H1 (cell line): ENCODE measurements at regions not wholly inside any gene's neighbourhood (a gene's known extent, or its start where the extent isn't known, plus 50 kb on each side); places are given as distances from the start of the nearest gene placed in this dataset.

ENCODE experiments used
- CTCF ChIA-PET: fragments of 300-600 bp; sonication (Branson Sonifier 250); formaldehyde crosslinking; loops from one replicate; lab custom pipeline; 2021; ENCODE audit not compliant: partially characterized antibody; lab: Charles Lee
- POLR2A ChIA-PET: fragments of 300-600 bp; sonication (Branson Sonifier 250); formaldehyde crosslinking; loops from one replicate; lab custom pipeline; 2021; ENCODE audit warnings: inconsistent platforms; ENCODE audit not compliant: partially characterized antibody; lab: Charles Lee
- DNase-seq, 2 experiments: peaks; one replicate each; pipeline versions ENCODE4 v3.0.0 to v3.0.0-alpha.2; 2010 to 2022; ENCODE audit warnings: low spot score in 2 of 2, low read depth in 1 of 2, mixed read lengths in 1 of 2
- FAIRE-seq: peaks from 2 replicates; lab custom pipeline; 2011; peaks lifted over from hg19 to GRCh38; lab: Jason Lieb, UNC
- H2AFZ ChIP-seq: 2 replicates; pipeline ENCODE4 v1.8.1; 2012; ENCODE audit warnings: low read length, inconsistent platforms
- H2AK5ac ChIP-seq: 2 replicates; pipeline ENCODE4 v1.6.1; 2013; ENCODE audit warnings: low read depth, low read length
- H2BK120ac ChIP-seq: replicated peaks from 2 replicates; pipeline ENCODE3; 2013; ENCODE audit warnings: low read depth, low read length, inconsistent platforms
- H2BK12ac ChIP-seq: 2 replicates; pipeline ENCODE4 v1.6.1; 2013; ENCODE audit warnings: low read depth, low read length
- H2BK15ac ChIP-seq: 2 replicates; pipeline ENCODE4 v1.6.1; 2013; ENCODE audit warnings: low read length
- H2BK20ac ChIP-seq: 2 replicates; pipeline ENCODE4 v1.6.1; 2013; ENCODE audit warnings: low read length
- H2BK5ac ChIP-seq: 2 replicates; pipeline ENCODE4 v1.6.1; 2013; ENCODE audit warnings: low read depth, low read length
- H3K14ac ChIP-seq: 2 replicates; pipeline ENCODE4 v1.6.1; 2013; ENCODE audit warnings: inconsistent platforms; ENCODE audit not compliant: insufficient read length
- H3K18ac ChIP-seq: 2 replicates; pipeline ENCODE4 v1.6.1; 2013; ENCODE audit warnings: low read length; ENCODE audit errors: extremely low read depth
- H3K23ac ChIP-seq: 2 replicates; pipeline ENCODE4 v1.6.1; 2013; ENCODE audit warnings: inconsistent platforms; ENCODE audit not compliant: insufficient read length
- H3K23me2 ChIP-seq: 2 replicates; pipeline ENCODE4 v1.6.1; 2013; ENCODE audit warnings: low read depth, low read length
- H3K27ac ChIP-seq: 2 replicates; pipeline ENCODE4 v1.6.1; 2011; ENCODE audit warnings: low read depth, low read length, inconsistent platforms
- H3K27me3 ChIP-seq, 4 experiments: replicated peaks in 1 of 4; 1 replicate in 1 of 4; 2 replicates in 3 of 4; pipeline versions ENCODE4 v1.6.1 to v1.8.1; 2011 to 2013; ENCODE audit warnings: low read length in 3 of 4, mild to moderate bottlenecking in 3 of 4, inconsistent platforms in 2 of 4, mixed read lengths in 2 of 4, moderate library complexity in 1 of 4; ENCODE audit not compliant: control insufficient read depth in 3 of 4, insufficient read depth in 3 of 4; ENCODE audit errors: extremely low read depth in 1 of 4
- H3K36me3 ChIP-seq, 4 experiments: 2 replicates each; pipeline versions ENCODE4 v1.6.1 to v1.8.1; 2011 to 2013; ENCODE audit warnings: mild to moderate bottlenecking in 4 of 4, low read length in 3 of 4, moderate library complexity in 2 of 4, control low read depth in 1 of 4, inconsistent platforms in 1 of 4; ENCODE audit not compliant: insufficient read depth in 4 of 4, control insufficient read depth in 2 of 4
- H3K4ac ChIP-seq: replicated peaks from 2 replicates; pipeline ENCODE3; 2013; ENCODE audit warnings: low read length, low read depth, mixed read lengths, inconsistent platforms; ENCODE audit not compliant: insufficient read length
- H3K4me1 ChIP-seq, 4 experiments: replicated peaks in 1 of 4; 1 replicate in 1 of 4; 2 replicates in 3 of 4; pipeline versions ENCODE4 v1.6.1 to v1.8.1; 2011 to 2013; ENCODE audit warnings: low read length in 3 of 4, inconsistent platforms in 2 of 4, mixed read lengths in 1 of 4; ENCODE audit not compliant: insufficient read depth in 4 of 4, control insufficient read depth in 3 of 4
- H3K4me2 ChIP-seq, 2 experiments: 2 replicates each; pipeline versions ENCODE4 v1.6.1 to v1.8.1; 2011 to 2013; ENCODE audit warnings: low read depth in 2 of 2, low read length in 2 of 2, control low read depth in 1 of 2, inconsistent platforms in 1 of 2, mild to moderate bottlenecking in 1 of 2; ENCODE audit not compliant: insufficient read depth in 1 of 2
- H3K4me3 ChIP-seq, 4 experiments: fragments of 200-600, 300-600 bp in 1 of 4; sonication (generic), shearing (Covaris generic), sonication (Bioruptor Twin) in 1 of 4; 2 replicates each; pipeline versions ENCODE4 v1.5.1 to v1.8.1; 2011 to 2016; ENCODE audit warnings: low read length in 4 of 4, low read depth in 3 of 4, control low read depth in 2 of 4, inconsistent platforms in 2 of 4, mild to moderate bottlenecking in 2 of 4, mixed read lengths in 1 of 4, moderate library complexity in 1 of 4; ENCODE audit not compliant: insufficient read depth in 2 of 4; ENCODE audit errors: extremely low read depth in 1 of 4
- H3K56ac ChIP-seq: replicated peaks from 2 replicates; pipeline ENCODE3; 2013; ENCODE audit warnings: low read depth, mild to moderate bottlenecking, mixed read lengths, low read length, inconsistent platforms; ENCODE audit not compliant: insufficient read length
- H3K79me1 ChIP-seq: 2 replicates; pipeline ENCODE4 v1.6.1; 2013; ENCODE audit warnings: low read depth, low read length, control low read depth
- H3K79me2 ChIP-seq, 2 experiments: 2 replicates each; pipeline versions ENCODE4 v1.6.1 to v1.8.1; 2012 to 2013; ENCODE audit warnings: low read length in 2 of 2, mild to moderate bottlenecking in 2 of 2, inconsistent platforms in 1 of 2; ENCODE audit not compliant: insufficient read depth in 2 of 2, control insufficient read depth in 1 of 2
- H3K9ac ChIP-seq, 4 experiments: replicated peaks in 1 of 4; 1 replicate in 1 of 4; 2 replicates in 3 of 4; pipeline versions ENCODE4 v1.6.1 to v1.8.1; 2011 to 2013; ENCODE audit warnings: low read depth in 3 of 4, low read length in 3 of 4, control low read depth in 2 of 4, mild to moderate bottlenecking in 2 of 4, moderate library complexity in 2 of 4, inconsistent platforms in 1 of 4; ENCODE audit errors: extremely low read depth in 1 of 4
- H3K9me3 ChIP-seq, 2 experiments: 2 replicates each; pipeline versions ENCODE4 v1.6.1 to v1.8.1; 2012 to 2013; ENCODE audit warnings: mild to moderate bottlenecking in 2 of 2, moderate library complexity in 2 of 2, control low read depth in 1 of 2, inconsistent platforms in 1 of 2, low read depth in 1 of 2, low read length in 1 of 2, mixed read lengths in 1 of 2; ENCODE audit not compliant: insufficient read depth in 2 of 2
- H4K20me1 ChIP-seq, 2 experiments: replicated peaks in 1 of 2; 2 replicates each; pipeline versions ENCODE3 to v1.8.1; 2011 to 2013; ENCODE audit warnings: inconsistent platforms in 2 of 2, low read length in 2 of 2, mild to moderate bottlenecking in 1 of 2; ENCODE audit not compliant: insufficient read depth in 2 of 2, control insufficient read depth in 1 of 2
- H4K5ac ChIP-seq: 2 replicates; pipeline ENCODE4 v1.6.1; 2013; ENCODE audit warnings: low read length, low read depth, mixed read lengths, inconsistent platforms; ENCODE audit not compliant: insufficient read length
- H4K8ac ChIP-seq: 2 replicates; pipeline ENCODE4 v1.8.0; 2013; ENCODE audit warnings: mild to moderate bottlenecking, moderate library complexity, low read length, inconsistent platforms; ENCODE audit not compliant: insufficient read depth; ENCODE audit errors: extremely low read depth
- H4K91ac ChIP-seq: replicated peaks from 2 replicates; pipeline ENCODE3; 2013; ENCODE audit warnings: low read length, mixed read lengths, inconsistent platforms; ENCODE audit not compliant: insufficient read length
- FOSL1 ChIP-seq: IDR thresholded peaks from 2 replicates; pipeline ENCODE4 v1.6.1; 2011; ENCODE audit warnings: mild to moderate bottlenecking, low read depth, low read length, moderate library complexity; ENCODE audit not compliant: insufficient read depth
- WGBS, 2 experiments: shearing (Covaris generic) in 1 of 2; methylation state at CpG; one replicate each; pipeline versions ENCODE4 v1.1.6 to v1.1.7; 2013 to 2015; ENCODE audit warnings: low lambda C conversion rate in 2 of 2, mixed read lengths in 2 of 2, inconsistent platforms in 1 of 2, low coverage in 1 of 2, missing lambda C conversion rate in 1 of 2; ENCODE audit not compliant: insufficient replicate concordance in 2 of 2, insufficient coverage in 1 of 2, insufficient read length in 1 of 2; ENCODE audit errors: extremely low coverage in 1 of 2, missing lambda C conversion rate in 1 of 2; 5-methylcytosine and 5-hydroxymethylcytosine counted together

DNA sequence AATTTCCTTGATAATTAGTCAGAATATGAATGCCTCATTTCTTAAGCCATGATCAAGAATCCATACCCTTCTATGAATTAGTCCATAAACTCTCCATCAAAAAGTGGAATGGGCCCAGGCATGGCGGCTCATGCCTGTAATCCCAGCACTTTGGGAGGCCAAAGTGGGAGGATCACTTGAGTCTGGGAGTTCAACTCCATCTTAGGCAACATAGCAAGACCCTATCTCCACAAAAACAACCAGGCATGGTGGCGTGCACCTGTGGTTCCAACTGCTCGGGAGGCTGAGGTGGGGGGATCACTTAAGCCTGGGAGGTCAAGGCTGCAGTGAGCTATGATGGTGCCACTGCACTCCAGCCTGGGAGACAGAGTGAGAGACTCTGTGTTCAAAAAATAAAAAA is 52.1 kb upstream of the SHANK2 start:
- Histone ChIP-seq H3K9me3 (no peaks in the 10 kb centered on the region; a peak in 1 of 4 replicates), H4K5ac (no peak overlapping the region), H3K36me3 (no peaks in the 10 kb centered on the region), H3K4ac (no peak overlapping the region), H2BK5ac (no peak overlapping the region), H3K4me3 (no peak overlapping the region), H2AK5ac (no peak overlapping the region), H2BK20ac (no peak overlapping the region), H3K4me2 (no peak overlapping the region), H2AFZ (no peak overlapping the region), H3K27me3 (no peaks in the 10 kb centered on the region), H4K8ac (no peak overlapping the region), H2BK12ac (no peak overlapping the region), H3K18ac (no peak overlapping the region), H3K9ac (no peak overlapping the region), H3K56ac (no peak overlapping the region), H3K23me2 (no peaks in the 10 kb centered on the region), H3K14ac (no peak overlapping the region), H3K79me1 (no peaks in the 10 kb centered on the region), H2BK120ac (no peak overlapping the region), H4K91ac (no peak overlapping the region), H3K27ac (no peak overlapping the region), H3K79me2 (no peaks in the 10 kb centered on the region), H3K23ac (no peak overlapping the region), H2BK15ac (no peak overlapping the region), H3K4me1 (no peaks in the 10 kb centered on the region), H4K20me1 (no peaks in the 10 kb centered on the region)
- TF ChIP-seq FOSL1 = no peak
- peak in 1 of 2 experiments; percentile 17 for DNase-seq
- ChIA-PET POLR2A (no interaction called here), CTCF (no interaction called here)
- FAIRE-seq = no peak
- WGBS, 2 experiments = 81% methylated on average over 3 of the region's 3 CpGs; no CpG with 5 or more reads in 1 of the 2 experiments
